ENCODE measurements at regions not wholly inside any gene's neighbourhood (a gene's known extent, or its start where the extent isn't known, plus 50 kb on each side); places are given as distances from the start of the nearest gene placed in this dataset.
"Not testable (repeated sequence)": the region's sequence is repeated elsewhere in the genome, so short reads cannot be mapped to it uniquely, and the experiment has no call there.

GRCh38 chr18:22043837-22044236, 125.6 kb upstream of the GATA6 start:
- DNase-seq (ENCODE audit: low read depth, low spot score) = no peak

GRCh38 chr18:22044474-22045220, 124.7 kb upstream of the GATA6 start:
- no peak for DNase-seq (ENCODE audit: low read depth, low spot score)

GRCh38 chr18:22045221-22045918, 124.0 kb upstream of the GATA6 start:
- DNase-seq (ENCODE audit: low read depth, low spot score) = no peak

- no peak for DNase-seq (ENCODE audit: low read depth, low spot score)
Observed at GRCh38 chr18:22046473-22046872, 122.9 kb upstream of the GATA6 start.

- DNase-seq (ENCODE audit: low read depth, low spot score) = no peak
Observed at GRCh38 chr18:22047485-22047884, 121.9 kb upstream of the GATA6 start.

- DNase-seq (ENCODE audit: low read depth, low spot score) = no peak
Observed at GRCh38 chr18:22048221-22048620, 121.2 kb upstream of the GATA6 start.

- DNase-seq (ENCODE audit: low read depth, low spot score) = no peak
Observed at GRCh38 chr18:22048932-22049615, 120.3 kb upstream of the GATA6 start.

GRCh38 chr18:22052405-22053105, 116.8 kb upstream of the GATA6 start:
- DNase-seq (ENCODE audit: low read depth, low spot score) = no peak

GRCh38 chr18:22055466-22056238, 113.7 kb upstream of the GATA6 start:
- DNase-seq (ENCODE audit: low read depth, low spot score) = no peak

GRCh38 chr18:22056950-22057349, 112.4 kb upstream of the GATA6 start:
- DNase-seq (ENCODE audit: low read depth, low spot score) = no peak

- DNase-seq (ENCODE audit: low read depth, low spot score) = no peak
Observed at GRCh38 chr18:22057908-22058527, 111.4 kb upstream of the GATA6 start.

- no peak for DNase-seq (ENCODE audit: low read depth, low spot score)
Observed at GRCh38 chr18:22060361-22060760, 109.0 kb upstream of the GATA6 start.

GRCh38 chr18:22063102-22063501, 106.3 kb upstream of the GATA6 start:
- no peak for DNase-seq (ENCODE audit: low read depth, low spot score)

GRCh38 chr18:22063672-22064071, 105.7 kb upstream of the GATA6 start:
- DNase-seq (ENCODE audit: low read depth, low spot score) = no peak

GRCh38 chr18:22064581-22064980, 104.8 kb upstream of the GATA6 start:
- DNase-seq (ENCODE audit: low read depth, low spot score) = no peak

GRCh38 chr18:22065311-22065710, 104.1 kb upstream of the GATA6 start:
- DNase-seq (ENCODE audit: low read depth, low spot score) = no peak

- no peak for DNase-seq (ENCODE audit: low read depth, low spot score)
Observed at GRCh38 chr18:22066083-22066485, 103.3 kb upstream of the GATA6 start.

GRCh38 chr18:22067109-22067508, 102.3 kb upstream of the GATA6 start:
- DNase-seq (ENCODE audit: low read depth, low spot score) = no peak

- no peak for DNase-seq (ENCODE audit: low read depth, low spot score)
Observed at GRCh38 chr18:22067682-22068081, 101.7 kb upstream of the GATA6 start.

- DNase-seq (ENCODE audit: low read depth, low spot score) = not testable (repeated sequence)
Observed at GRCh38 chr18:22068784-22069183, 100.6 kb upstream of the GATA6 start.

- DNase-seq (ENCODE audit: low read depth, low spot score) = no peak
Observed at GRCh38 chr18:22069916-22070315, 99.5 kb upstream of the GATA6 start.
